ENCODE measurements at regions not wholly inside any gene's neighbourhood (a gene's known extent, or its start where the extent isn't known, plus 50 kb on each side); places are given as distances from the start of the nearest gene placed in this dataset.

DNA sequence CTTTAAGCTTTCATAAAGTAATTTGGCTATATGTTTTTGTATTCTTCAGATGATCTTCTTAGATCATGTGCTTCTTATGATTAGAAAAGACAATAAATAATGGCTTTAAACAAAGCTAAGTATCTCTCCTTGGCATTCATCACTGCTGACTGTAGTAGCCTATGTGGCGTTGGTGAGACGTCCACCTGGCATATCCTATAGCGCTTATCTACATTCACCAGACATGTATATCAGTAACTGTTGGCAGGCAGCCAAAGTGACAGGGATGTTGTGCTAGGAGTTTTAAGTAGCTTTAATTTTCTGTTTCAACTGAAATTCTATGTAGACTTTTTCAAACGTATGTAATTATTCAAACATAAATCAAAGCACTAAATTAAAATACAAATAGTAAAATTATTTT, 276.4 kb downstream of the IL15 start:
- DNase-seq (ENCODE audit: low read depth) = no peak
- TF ChIP-seq CTCF (IDR thresholded peaks at IDR 0.05; ENCODE audit: control insufficient read depth, extremely low read depth, insufficient read depth) = no peak
- H3K4me3 ChIP-seq (ENCODE audit: low read depth, low read length) = no peak overlapping the region

- H3K4me3 ChIP-seq (ENCODE audit: low read depth, low read length) = no peak overlapping the region
- TF ChIP-seq CTCF (IDR thresholded peaks at IDR 0.05; ENCODE audit: control insufficient read depth, extremely low read depth, insufficient read depth) = no peak
- no peak for DNase-seq (ENCODE audit: low read depth)
These were observed 277.5 kb downstream of the IL15 start for GRCh38 chr4:141913928-141914327.

DNA sequence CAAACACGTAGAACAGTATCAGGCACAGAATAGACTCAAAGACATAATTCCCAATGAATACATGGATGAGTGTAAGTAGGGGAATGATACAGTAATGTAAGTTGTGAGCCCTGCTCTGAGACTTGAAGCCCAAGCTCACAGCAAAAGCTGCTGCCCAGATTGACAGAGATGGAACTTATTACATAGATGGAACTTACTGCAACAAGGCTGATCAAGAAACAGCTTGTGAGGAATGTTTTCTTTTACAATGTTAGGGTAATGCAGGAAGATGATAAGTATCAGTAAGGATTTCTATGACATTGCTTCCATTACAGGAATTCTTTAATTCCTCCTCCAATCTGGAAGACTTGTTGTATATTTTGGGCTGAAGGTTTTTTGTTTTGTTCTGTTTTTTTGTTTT, 278.4 kb downstream of the IL15 start:
- no peak for DNase-seq (ENCODE audit: low read depth)
- no peak for TF ChIP-seq CTCF (IDR thresholded peaks at IDR 0.05; ENCODE audit: control insufficient read depth, extremely low read depth, insufficient read depth)
- no peak overlapping the region for H3K4me3 ChIP-seq (ENCODE audit: low read depth, low read length)

GRCh38 chr4:141919649-141920048, 283.3 kb downstream of the IL15 start:
- no peak for DNase-seq (ENCODE audit: low read depth)
- no peak for TF ChIP-seq CTCF (IDR thresholded peaks at IDR 0.05; ENCODE audit: control insufficient read depth, extremely low read depth, insufficient read depth)
- H3K4me3 ChIP-seq (ENCODE audit: low read depth, low read length) = no peak overlapping the region

GRCh38 chr4:141921293-141921692, 284.9 kb downstream of the IL15 start:
- H3K4me3 ChIP-seq (ENCODE audit: low read depth, low read length) = no peak overlapping the region
- TF ChIP-seq CTCF (IDR thresholded peaks at IDR 0.05; ENCODE audit: control insufficient read depth, extremely low read depth, insufficient read depth) = no peak
- DNase-seq (ENCODE audit: low read depth) = no peak

DNA sequence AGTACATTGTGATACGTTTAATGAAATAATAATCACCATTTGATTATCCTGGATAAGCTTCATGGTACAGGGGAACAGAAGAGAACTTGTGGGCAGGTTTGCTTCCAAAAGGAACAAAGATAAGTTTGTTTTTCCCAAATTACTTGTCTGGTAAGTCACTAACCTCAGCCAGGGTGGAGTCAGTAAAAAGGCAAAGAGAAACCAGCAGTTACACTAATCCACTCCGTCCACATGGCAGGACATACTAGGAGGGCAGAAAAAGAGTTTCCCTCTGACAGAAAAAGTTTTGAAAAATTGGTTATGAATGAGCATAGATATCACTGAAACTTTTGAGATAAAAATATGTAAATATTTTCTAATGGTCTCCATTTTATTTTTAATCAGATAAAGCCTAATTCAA, 285.9 kb downstream of the IL15 start:
- no peak for TF ChIP-seq CTCF (IDR thresholded peaks at IDR 0.05; ENCODE audit: control insufficient read depth, extremely low read depth, insufficient read depth)
- DNase-seq (ENCODE audit: low read depth) = no peak
- no peak overlapping the region for H3K4me3 ChIP-seq (ENCODE audit: low read depth, low read length)

- H3K4me3 ChIP-seq (ENCODE audit: low read depth, low read length) = no peak overlapping the region
- TF ChIP-seq CTCF (IDR thresholded peaks at IDR 0.05; ENCODE audit: control insufficient read depth, extremely low read depth, insufficient read depth) = no peak
- no peak for DNase-seq (ENCODE audit: low read depth)
These were observed 290.0 kb downstream of the IL15 start for GRCh38 chr4:141926406-141926805.
